ENCODE measurements at regions not wholly inside any gene's neighbourhood (a gene's known extent, or its start where the extent isn't known, plus 50 kb on each side); places are given as distances from the start of the nearest gene placed in this dataset.
A peak's percentile ranks its signal among the peaks of the same experiment; 100 is the strongest.

GRCh38 chr10:91153508-91153907, 67.0 kb upstream of the PCGF5 start:
- H2AK5ac ChIP-seq (ENCODE audit: low read length): no peak overlapping the region
- H4K8ac ChIP-seq (ENCODE audit: low read depth, low read length): no peak overlapping the region
- no peak overlapping the region for H3K18ac ChIP-seq (ENCODE audit: low read length)
- no peak overlapping the region for H2BK5ac ChIP-seq (ENCODE audit: low read length)
- H3K36me3 ChIP-seq (ENCODE audit: control insufficient read depth, insufficient read depth, low read length): no peaks in the 10 kb centered on the region
- no CpG with 5 or more reads among the region's 29 CpGs for WGBS (ENCODE audit: extremely low coverage, insufficient coverage, low lambda C conversion rate)
- no peak overlapping the region for H3K4me3 ChIP-seq (ENCODE audit: low read length)
- H3K27me3 ChIP-seq (ENCODE audit: insufficient read depth, low read length, poor library complexity): no peaks in the 10 kb centered on the region
- no peaks in the 10 kb centered on the region for H3K4me1 ChIP-seq (ENCODE audit: control insufficient read depth, low read depth, low read length)
- no peak overlapping the region for H3K4ac ChIP-seq (ENCODE audit: low read depth, low read length)
- no peak overlapping the region for H4K5ac ChIP-seq (ENCODE audit: low read length)
- no peak overlapping the region for H3K56ac ChIP-seq (ENCODE audit: low read length)
- H3K4me2 ChIP-seq (ENCODE audit: low read length): no peak overlapping the region
- H3K23ac ChIP-seq (ENCODE audit: low read length): no peak overlapping the region
- no peak overlapping the region for H3K9ac ChIP-seq (ENCODE audit: low read length)
- H3K27ac ChIP-seq (ENCODE audit: low read depth, low read length): no peak overlapping the region
- H3K79me2 ChIP-seq (ENCODE audit: control insufficient read depth, insufficient read depth, low read length): no peaks in the 10 kb centered on the region
- DNase-seq: no peak
- H3K79me1 ChIP-seq (ENCODE audit: low read length): no peaks in the 10 kb centered on the region
- no peak overlapping the region for H2BK15ac ChIP-seq (replicated peaks; ENCODE audit: low read depth)
- no peak overlapping the region for H2BK120ac ChIP-seq (ENCODE audit: low read depth, low read length)

- Histone ChIP-seq H3K27ac (ENCODE audit: low read depth, low read length) (no peak overlapping the region), H3K4ac (ENCODE audit: low read depth, low read length) (no peak overlapping the region), H3K9ac (ENCODE audit: low read length) (no peak overlapping the region), H4K8ac (ENCODE audit: low read depth, low read length) (no peak overlapping the region), H3K23ac (ENCODE audit: low read length) (no peak overlapping the region), H2BK120ac (ENCODE audit: low read depth, low read length) (no peak overlapping the region), H3K4me3 (ENCODE audit: low read length) (no peak overlapping the region), H3K18ac (ENCODE audit: low read length) (no peak overlapping the region), H3K4me2 (ENCODE audit: low read length) (no peak overlapping the region), H3K56ac (ENCODE audit: low read length) (no peak overlapping the region), H4K5ac (ENCODE audit: low read length) (no peak overlapping the region), H3K79me2 (ENCODE audit: control insufficient read depth, insufficient read depth, low read length) (no peaks in the 10 kb centered on the region), H3K4me1 (ENCODE audit: control insufficient read depth, low read depth, low read length) (no peaks in the 10 kb centered on the region), H3K36me3 (ENCODE audit: control insufficient read depth, insufficient read depth, low read length) (no peaks in the 10 kb centered on the region), H3K27me3 (ENCODE audit: insufficient read depth, low read length, poor library complexity) (no peaks in the 10 kb centered on the region), H3K79me1 (ENCODE audit: low read length) (no peaks in the 10 kb centered on the region), H2AK5ac (ENCODE audit: low read length) (no peak overlapping the region), H2BK5ac (ENCODE audit: low read length) (no peak overlapping the region), H2BK15ac (replicated peaks; ENCODE audit: low read depth) (no peak overlapping the region)
- DNase-seq: no peak
- no CpG with 5 or more reads among the region's 2 CpGs for WGBS (ENCODE audit: extremely low coverage, insufficient coverage, low lambda C conversion rate)
Measured at GRCh38 chr10:91154842-91155241, 65.6 kb upstream of the PCGF5 start.

- Histone ChIP-seq H3K4me3 (ENCODE audit: low read length) (no peak overlapping the region), H3K79me1 (ENCODE audit: low read length) (no peaks in the 10 kb centered on the region), H2AK5ac (ENCODE audit: low read length) (no peak overlapping the region), H3K4me1 (ENCODE audit: control insufficient read depth, low read depth, low read length) (no peaks in the 10 kb centered on the region), H2BK5ac (ENCODE audit: low read length) (no peak overlapping the region), H3K9ac (ENCODE audit: low read length) (no peak overlapping the region), H4K5ac (ENCODE audit: low read length) (no peak overlapping the region), H2BK15ac (replicated peaks; ENCODE audit: low read depth) (no peak overlapping the region), H4K8ac (ENCODE audit: low read depth, low read length) (no peak overlapping the region), H3K56ac (ENCODE audit: low read length) (no peak overlapping the region), H3K36me3 (ENCODE audit: control insufficient read depth, insufficient read depth, low read length) (no peaks in the 10 kb centered on the region), H3K27me3 (ENCODE audit: insufficient read depth, low read length, poor library complexity) (peaks cover 4% of the 10 kb centered on the region), H3K4ac (ENCODE audit: low read depth, low read length) (no peak overlapping the region), H3K4me2 (ENCODE audit: low read length) (no peak overlapping the region), H3K27ac (ENCODE audit: low read depth, low read length) (no peak overlapping the region), H2BK120ac (ENCODE audit: low read depth, low read length) (no peak overlapping the region), H3K18ac (ENCODE audit: low read length) (no peak overlapping the region), H3K23ac (ENCODE audit: low read length) (no peak overlapping the region), H3K79me2 (ENCODE audit: control insufficient read depth, insufficient read depth, low read length) (no peaks in the 10 kb centered on the region)
- no CpG with 5 or more reads among the region's 2 CpGs for WGBS (ENCODE audit: extremely low coverage, insufficient coverage, low lambda C conversion rate)
- no peak for DNase-seq
Measured at GRCh38 chr10:91156196-91156595, 64.3 kb upstream of the PCGF5 start.

GRCh38 chr10:91159254-91159783, 61.1 kb upstream of the PCGF5 start:
- no peak overlapping the region for H3K23ac ChIP-seq (ENCODE audit: low read length)
- WGBS (ENCODE audit: extremely low coverage, insufficient coverage, low lambda C conversion rate): no CpG with 5 or more reads among the region's 2 CpGs
- peaks cover 25% of the 10 kb centered on the region for H3K27me3 ChIP-seq (ENCODE audit: insufficient read depth, low read length, poor library complexity)
- H3K36me3 ChIP-seq (ENCODE audit: control insufficient read depth, insufficient read depth, low read length): no peaks in the 10 kb centered on the region
- H2AK5ac ChIP-seq (ENCODE audit: low read length): no peak overlapping the region
- no peak overlapping the region for H2BK15ac ChIP-seq (replicated peaks; ENCODE audit: low read depth)
- no peak overlapping the region for H3K9ac ChIP-seq (ENCODE audit: low read length)
- H2BK5ac ChIP-seq (ENCODE audit: low read length): no peak overlapping the region
- H3K27ac ChIP-seq (ENCODE audit: low read depth, low read length): no peak overlapping the region
- H3K79me1 ChIP-seq (ENCODE audit: low read length): no peaks in the 10 kb centered on the region
- H4K8ac ChIP-seq (ENCODE audit: low read depth, low read length): no peak overlapping the region
- no peak overlapping the region for H2BK120ac ChIP-seq (ENCODE audit: low read depth, low read length)
- H3K56ac ChIP-seq (ENCODE audit: low read length): no peak overlapping the region
- H3K4ac ChIP-seq (ENCODE audit: low read depth, low read length): no peak overlapping the region
- H4K5ac ChIP-seq (ENCODE audit: low read length): no peak overlapping the region
- no peak for DNase-seq
- no peaks in the 10 kb centered on the region for H3K4me1 ChIP-seq (ENCODE audit: control insufficient read depth, low read depth, low read length)
- no peak overlapping the region for H3K4me3 ChIP-seq (ENCODE audit: low read length)
- H3K4me2 ChIP-seq (ENCODE audit: low read length): no peak overlapping the region
- H3K18ac ChIP-seq (ENCODE audit: low read length): no peak overlapping the region
- no peaks in the 10 kb centered on the region for H3K79me2 ChIP-seq (ENCODE audit: control insufficient read depth, insufficient read depth, low read length)

- H3K18ac ChIP-seq (ENCODE audit: low read length): no peak overlapping the region
- peak overlapping the region; percentile 35 for H3K4me2 ChIP-seq (ENCODE audit: low read length)
- no peak overlapping the region for H4K5ac ChIP-seq (ENCODE audit: low read length)
- no peak overlapping the region for H3K27ac ChIP-seq (ENCODE audit: low read depth, low read length)
- H3K36me3 ChIP-seq (ENCODE audit: control insufficient read depth, insufficient read depth, low read length): no peaks in the 10 kb centered on the region
- peaks cover 45% of the 10 kb centered on the region for H3K27me3 ChIP-seq (ENCODE audit: insufficient read depth, low read length, poor library complexity)
- no peak overlapping the region for H3K4ac ChIP-seq (ENCODE audit: low read depth, low read length)
- no peak overlapping the region for H2BK120ac ChIP-seq (ENCODE audit: low read depth, low read length)
- no peak overlapping the region for H2AK5ac ChIP-seq (ENCODE audit: low read length)
- H3K9ac ChIP-seq (ENCODE audit: low read length): no peak overlapping the region
- no CpG with 5 or more reads among the region's 13 CpGs for WGBS (ENCODE audit: extremely low coverage, insufficient coverage, low lambda C conversion rate)
- DNase-seq: peak; percentile 17
- no peaks in the 10 kb centered on the region for H3K79me1 ChIP-seq (ENCODE audit: low read length)
- no peak overlapping the region for H3K23ac ChIP-seq (ENCODE audit: low read length)
- no peak overlapping the region for H2BK15ac ChIP-seq (replicated peaks; ENCODE audit: low read depth)
- H2BK5ac ChIP-seq (ENCODE audit: low read length): no peak overlapping the region
- H4K8ac ChIP-seq (ENCODE audit: low read depth, low read length): no peak overlapping the region
- H3K4me3 ChIP-seq (ENCODE audit: low read length): no peak overlapping the region
- peak overlapping the region; percentile 50 for H3K56ac ChIP-seq (ENCODE audit: low read length)
- no peaks in the 10 kb centered on the region for H3K79me2 ChIP-seq (ENCODE audit: control insufficient read depth, insufficient read depth, low read length)
- H3K4me1 ChIP-seq (ENCODE audit: control insufficient read depth, low read depth, low read length): no peaks in the 10 kb centered on the region
Measured at GRCh38 chr10:91162050-91162494, 58.4 kb upstream of the PCGF5 start.

All from mesendoderm (in vitro differentiated cells).